ENCODE measurements at regions not wholly inside any gene's neighbourhood (a gene's known extent, or its start where the extent isn't known, plus 50 kb on each side); places are given as distances from the start of the nearest gene placed in this dataset.
"Not testable (repeated sequence)": the region's sequence is repeated elsewhere in the genome, so short reads cannot be mapped to it uniquely, and the experiment has no call there.

DNA sequence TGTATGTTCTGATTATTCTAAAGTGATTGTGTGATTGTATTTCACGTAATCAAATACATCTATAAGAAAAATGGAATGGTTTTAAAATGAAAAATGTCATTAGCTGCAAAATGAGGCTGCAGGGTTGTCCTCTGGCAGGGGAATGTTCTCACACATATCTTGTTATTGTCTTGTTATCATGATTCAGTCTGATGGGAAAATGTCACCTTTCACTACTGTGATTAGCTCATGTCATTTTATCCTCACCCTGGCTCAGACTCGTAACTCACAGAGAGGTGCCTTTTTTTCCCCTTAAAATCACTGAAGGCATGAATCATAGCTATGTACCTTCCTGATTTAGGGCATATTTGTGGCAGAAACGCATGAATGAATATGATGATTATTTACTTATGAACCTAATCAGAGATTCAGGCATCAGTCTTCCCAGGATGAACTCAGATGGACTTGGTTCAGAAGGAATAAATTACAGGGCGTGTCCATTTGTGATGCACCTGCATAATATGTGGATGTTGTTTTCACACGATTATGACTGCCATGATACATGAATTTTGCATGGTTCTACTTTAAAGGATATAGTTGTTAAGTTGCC, 1339.2 kb downstream of the AACS start:
- no peak for DNase-seq

DNA sequence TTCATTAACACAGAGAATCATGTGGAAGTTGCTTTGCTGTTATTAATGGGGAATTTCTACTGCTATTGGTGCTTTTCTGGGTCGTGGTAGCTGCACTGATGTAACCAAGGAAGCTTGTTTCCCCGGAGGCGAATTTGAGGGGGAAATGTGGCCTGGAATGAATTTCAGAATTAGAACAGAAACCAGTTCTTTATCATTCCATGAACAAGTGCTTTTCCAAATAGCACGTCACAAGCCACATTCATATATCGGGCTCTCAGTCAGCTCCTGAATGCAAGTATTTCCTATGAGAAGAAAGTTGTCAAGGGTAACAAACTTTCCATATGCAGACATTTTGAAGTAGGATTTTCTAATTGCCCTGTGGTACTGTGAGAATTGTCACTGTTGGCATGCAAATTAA, 1353.2 kb downstream of the AACS start:
- DNase-seq, result no peak

DNA sequence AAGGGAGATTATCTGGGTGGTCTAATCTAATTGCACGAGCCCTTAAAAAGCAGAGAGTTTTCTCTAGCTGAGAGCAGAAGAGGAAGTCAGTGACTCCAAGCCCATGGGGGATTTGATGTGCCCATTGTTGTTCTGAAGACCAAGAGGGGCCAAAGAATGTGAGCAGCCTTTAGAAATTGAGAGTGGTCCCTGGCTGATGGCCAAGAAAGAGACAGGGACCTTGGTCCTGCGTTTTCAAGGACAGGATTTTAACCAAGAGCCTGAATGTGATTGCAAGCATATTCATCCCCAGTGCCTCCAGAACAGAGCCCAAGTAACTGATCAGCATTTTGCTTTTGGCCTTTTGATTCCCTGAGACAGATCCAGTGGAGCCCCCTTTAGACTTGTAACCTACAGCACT, 1353.9 kb downstream of the AACS start:
- no peak for DNase-seq

DNA sequence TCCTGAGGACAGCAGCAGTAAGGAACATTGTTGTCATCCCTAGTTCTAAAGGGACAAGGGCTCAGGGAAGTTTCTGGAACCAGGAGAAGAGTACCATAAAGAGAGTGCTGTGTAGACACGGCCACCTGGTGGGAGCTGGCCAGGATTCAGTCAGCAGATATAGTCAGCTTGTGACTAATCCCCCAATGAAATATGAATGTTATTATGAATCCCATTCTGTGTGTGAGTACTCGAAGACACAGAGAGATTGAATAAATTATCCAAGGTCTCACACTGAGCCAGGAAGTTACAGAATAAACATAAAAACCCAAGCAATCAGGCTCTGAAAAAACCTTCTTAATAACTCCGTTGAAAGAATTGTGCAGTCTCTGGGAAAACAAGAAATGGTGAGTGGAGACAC, 1359.5 kb downstream of the AACS start:
- DNase-seq, result no peak

DNA sequence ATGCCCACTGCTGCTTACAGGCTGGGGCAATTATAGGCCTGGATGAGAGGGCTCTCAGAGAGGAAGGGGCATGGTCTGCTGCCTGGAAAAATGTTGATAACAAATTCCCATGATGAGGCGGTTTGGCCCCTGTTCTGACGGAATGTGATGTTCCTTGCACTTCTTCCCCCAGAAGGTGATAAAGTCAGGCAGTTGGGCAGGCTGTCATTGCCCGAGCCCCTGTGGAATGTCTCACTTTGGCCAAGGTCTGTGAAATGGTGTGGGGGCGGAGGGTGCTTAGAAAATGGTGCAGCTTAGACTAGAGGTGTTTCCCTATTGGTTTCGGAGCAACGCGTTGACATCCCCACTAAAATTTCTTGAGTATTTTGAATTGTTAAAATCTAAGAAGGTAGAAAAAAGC, 1360.0 kb downstream of the AACS start:
- no peak for DNase-seq

DNA sequence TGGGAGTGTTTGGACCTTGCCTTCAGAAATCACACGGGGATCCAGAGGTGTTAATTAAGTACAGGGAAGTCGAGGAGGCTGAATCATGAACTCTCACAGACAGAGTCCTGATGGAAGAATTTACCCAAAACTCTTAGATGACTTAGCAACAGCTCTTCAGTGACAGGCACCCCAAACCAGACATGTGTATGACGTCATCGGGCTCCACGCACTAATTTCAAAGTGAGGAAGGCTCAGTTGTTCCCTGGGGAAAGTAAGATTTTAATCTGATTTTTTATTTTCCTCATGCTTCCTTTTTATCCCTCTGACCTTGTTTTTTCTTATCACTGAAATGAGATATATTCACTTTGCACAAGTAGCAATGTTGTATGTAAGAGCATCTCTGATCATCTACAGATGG, 1363.5 kb downstream of the AACS start:
- no peak for DNase-seq

DNA sequence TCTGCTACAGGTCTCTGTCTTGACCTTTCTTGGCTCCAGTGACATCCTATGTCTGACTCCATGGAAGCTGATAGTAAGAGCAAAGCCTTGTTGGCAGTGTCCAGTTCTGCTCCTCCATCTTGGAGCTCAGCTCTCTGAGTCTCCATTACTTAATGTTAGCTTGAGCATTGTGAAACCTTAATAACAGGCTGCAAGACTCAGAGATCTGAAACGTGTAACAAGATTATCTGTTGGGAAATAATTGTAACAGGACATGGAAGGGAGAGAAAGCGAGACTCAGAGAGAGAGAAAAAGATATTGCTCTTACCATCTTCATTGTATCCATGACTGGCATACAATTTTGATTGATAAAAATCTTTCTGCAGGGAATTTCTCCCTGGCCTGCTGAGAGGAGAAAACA, 1365.7 kb downstream of the AACS start:
- DNase-seq, result no peak

DNA sequence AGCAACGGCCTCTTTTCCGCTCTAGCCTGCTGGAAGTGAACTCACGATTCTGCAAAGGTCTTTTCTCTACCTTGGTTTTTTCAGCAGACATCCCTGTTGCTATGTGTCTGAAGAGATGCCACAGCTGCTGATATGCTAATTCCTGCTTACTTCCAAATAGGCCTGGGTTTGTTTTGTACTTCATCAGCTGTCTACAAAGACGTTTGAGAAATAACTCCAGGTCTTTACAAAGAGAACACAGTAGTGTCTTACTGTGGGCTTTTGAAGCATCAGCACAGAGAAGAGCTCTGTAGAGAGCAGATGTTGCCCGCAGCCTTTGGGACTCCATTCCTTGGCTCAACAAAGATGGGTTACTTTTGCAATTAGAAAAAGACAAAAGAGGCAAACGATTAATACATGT, 1366.5 kb downstream of the AACS start:
- no peak for DNase-seq

DNA sequence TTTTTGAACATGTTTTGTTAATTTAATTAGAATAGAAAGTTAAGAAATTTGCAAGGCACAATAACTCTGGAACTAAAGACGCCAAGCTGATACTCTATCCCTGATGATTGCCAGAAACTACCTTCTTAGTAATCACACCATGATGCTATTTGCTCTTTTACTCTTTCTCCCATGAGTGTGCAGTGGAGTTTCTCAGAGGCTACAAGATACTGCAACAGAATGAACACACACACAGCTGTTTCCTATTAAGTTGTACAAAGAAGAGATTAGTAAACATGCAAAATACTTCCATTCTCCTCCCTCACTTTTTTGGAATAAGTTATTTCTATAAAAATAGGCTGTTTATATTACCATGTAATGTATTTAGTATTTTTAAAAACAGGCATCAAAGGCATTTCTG, 1367.5 kb downstream of the AACS start:
- DNase-seq, result no peak

DNA sequence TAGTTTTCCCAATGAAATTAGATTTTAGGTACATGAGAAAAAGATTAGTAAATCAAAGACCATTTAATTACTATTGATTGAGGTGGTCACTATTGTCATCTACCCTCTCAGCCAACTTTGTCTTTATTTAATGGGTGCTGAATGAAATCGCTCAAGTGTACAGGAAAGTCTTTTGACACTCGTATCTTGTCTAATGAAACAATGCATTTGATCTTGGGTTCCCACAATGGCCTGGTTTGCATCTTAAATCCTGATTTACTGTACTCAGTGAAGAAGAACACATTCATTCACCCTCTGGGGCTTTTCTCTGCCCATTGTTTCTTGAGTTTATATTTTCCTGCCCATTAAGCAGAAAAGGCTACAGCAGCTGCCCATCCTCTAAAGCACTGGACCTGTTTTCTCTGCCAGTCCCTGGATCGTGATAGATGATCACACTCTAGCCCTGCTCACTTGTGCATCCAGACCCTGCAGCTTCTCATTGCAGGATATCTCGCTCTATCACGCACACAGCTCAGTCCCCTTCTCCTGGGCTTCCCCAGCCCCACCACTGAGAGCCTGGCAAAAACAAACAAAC, 1369.3 kb downstream of the AACS start:
- no peak for DNase-seq

DNA sequence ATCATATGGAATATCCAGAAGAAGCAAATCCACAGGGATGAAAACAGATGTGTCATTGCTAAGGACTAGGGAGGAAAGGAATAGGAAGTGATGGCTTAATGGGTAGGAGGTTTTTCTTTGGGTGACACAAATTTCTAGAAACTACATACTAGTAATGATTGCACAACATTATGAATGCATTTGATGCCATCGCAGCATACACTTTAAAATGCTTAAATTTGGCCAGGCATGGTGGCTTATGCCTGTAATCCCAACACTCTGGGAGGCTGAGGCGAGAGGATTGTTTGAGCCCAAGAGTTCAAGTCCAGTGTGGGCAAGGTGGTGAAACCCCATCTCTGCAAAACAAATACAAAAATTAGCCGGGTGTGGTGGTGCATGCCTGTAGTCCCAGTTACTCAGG, 1370.8 kb downstream of the AACS start:
- no peak for DNase-seq

DNA sequence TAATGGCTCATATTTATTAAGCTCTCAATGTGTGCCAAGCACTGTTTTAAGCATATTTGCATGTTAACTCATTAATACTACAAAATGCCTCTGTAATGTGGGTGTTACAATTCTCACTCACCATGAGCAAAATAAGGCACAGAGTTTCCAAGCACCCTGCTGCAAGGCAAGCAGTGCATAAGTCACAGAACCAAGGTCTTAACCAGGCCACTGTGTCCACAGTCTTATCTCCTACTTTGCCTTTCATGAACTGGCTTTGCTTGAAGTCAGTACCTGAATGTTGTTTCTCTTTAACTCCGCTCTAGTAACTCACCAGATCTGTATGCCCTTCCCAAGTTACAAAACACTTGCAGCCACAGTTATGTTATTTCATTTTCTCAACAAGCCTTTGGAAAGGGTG, 1372.7 kb downstream of the AACS start:
- no peak for DNase-seq

DNA sequence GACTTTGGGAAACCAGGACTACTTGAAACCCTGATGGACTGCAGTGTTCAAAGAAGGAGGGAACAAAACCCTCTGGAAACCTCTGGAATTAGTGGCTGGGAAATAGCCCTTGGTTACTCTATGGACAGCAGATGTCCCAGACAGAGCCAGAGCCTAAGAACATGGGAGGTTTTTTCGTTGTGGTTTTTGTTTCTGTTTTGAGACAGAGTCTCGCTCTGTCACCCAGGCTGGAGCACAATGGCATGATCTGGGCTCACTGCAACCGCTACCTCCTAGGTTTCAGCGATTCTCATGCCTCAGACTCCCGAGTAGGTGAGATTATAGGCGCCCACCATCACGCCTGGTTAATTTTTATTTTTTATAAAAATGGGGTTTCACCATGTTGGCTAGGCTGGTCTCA, 1378.7 kb downstream of the AACS start:
- no peak for DNase-seq

DNA sequence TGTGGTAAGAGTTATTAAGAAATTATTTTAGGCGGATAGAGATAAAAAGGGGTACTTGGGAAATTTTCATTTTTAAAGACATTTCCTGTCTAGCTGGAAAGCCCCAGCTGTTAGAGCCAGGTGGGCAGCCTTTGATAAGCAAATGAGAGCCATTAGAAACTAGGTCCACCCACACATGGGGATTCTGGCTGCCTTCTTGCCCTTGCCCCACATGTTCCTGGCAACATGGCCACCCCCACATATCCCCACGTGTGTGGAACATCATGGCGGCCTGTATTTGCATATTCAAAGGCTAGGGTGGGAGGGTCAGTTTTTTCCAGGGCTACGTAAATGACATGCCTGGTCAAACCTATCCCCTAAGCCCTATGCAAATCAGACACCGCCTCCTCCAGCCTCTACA, 1382.1 kb downstream of the AACS start:
- DNase-seq, result no peak

DNA sequence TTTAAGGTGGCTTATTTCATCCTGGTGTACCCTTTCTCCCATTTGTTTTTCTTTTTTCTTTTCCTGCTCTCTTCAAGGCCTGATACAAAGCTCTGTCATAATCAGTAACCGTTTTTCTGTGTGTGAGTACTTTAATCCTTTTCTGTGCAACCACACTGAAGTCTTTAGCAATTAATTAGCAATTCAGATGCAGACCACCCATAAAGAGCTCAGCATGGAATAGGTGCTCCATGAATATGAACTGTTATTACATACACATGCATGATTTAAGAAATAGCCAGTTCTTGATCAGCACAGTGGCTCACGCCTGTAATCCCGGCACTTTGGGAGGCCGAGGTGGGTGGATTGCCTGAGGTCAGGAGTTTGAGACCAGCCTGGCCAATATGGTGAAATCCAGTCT, 1386.6 kb downstream of the AACS start:
- no peak for DNase-seq

DNA sequence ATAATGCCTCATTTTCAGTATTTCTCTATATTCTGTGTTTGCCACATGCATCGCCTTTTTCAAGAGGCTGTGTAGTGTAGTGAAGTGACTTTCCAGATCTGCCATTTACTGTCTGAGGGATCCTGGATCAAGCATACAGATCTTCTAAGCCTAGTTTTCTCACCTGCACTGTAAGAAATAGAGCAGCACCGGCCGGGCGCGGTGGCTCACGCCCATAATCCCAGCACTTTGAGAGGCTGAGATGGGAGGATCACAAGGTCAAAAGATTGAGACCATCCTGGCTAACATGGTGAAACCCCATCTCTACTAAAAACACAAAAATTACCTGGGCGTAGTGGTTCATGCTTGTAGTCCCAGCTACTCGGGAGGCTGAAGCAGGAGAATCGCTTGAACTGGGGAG, 1387.5 kb downstream of the AACS start:
- not testable (repeated sequence) for DNase-seq

DNA sequence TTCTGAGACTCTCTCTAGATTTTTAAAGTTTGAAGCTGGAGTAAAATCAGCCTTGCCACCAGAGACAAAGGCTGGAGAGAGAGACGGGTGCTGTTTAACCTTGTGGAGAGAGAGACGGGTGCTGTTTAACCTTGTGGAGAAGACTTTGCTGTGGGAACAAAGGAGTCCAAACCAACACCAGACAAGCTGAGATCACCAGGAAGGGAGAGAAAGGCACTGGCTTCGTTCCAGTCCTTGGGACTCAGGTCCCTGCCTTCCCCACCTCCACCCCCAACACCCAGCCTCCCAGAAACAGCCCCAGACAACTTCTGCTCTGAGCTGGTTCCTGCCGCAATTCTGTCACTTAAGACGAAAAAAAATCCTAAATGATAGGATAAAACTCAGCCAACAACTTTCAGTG, 1389.3 kb downstream of the AACS start:
- no peak for DNase-seq

DNA sequence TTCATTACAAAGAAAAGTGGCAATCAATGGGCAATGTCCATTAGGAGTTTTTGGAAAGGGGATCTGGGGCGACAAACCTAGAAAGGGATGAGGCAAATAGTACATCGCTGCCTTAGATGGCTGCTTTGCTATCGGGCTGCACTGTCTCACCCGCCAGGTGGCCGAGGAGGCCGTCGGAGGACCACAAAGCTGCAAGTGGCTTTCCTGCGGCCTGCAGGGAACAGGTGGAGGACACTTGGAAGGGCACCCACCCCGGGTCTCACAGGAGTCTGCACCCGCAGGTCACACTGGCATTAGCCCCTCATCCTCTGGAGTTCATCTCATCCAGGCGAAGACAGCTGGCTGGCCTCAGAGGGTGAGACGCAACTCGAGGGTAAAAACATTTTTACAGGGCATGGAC, 1392.5 kb downstream of the AACS start:
- DNase-seq, result no peak

DNA sequence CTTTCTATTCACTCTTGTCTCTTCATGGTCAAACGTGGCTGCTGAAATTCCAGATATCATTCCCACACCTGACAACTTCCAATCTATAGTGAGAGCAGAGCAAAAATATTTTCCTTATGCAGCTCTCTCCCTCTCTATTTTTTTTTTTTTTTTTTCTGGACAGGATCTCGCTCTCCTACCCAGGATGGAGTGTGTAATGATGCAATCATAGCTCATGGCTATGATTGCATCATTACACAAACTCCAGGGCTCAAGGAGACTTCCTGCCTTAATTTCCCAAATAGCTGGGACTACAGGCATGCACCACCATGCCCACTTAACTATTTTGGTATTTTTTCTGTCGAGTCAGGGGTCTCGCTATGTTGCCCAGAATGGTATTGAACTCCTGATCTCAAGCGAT, 1398.9 kb downstream of the AACS start:
- DNase-seq, result no peak

DNA sequence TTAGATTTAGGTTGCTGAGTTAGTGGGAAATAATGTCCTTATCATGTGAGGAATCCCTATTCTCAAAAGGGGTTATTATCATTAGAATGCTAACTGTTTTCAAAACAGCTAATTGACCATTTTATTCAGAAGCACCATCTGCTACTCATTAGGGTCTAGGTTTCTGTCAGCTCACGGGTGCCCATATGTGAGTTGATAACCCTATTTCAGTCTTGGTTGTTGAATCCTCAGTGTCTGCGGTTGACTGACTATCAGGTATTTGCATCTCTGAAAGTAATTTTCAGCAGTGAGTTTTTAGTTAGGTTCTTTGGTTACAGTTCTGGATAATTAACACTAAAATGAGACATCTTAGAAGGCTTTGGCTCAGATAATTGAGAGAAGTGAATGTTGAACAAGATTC, 1404.0 kb downstream of the AACS start:
- DNase-seq, result no peak

DNA sequence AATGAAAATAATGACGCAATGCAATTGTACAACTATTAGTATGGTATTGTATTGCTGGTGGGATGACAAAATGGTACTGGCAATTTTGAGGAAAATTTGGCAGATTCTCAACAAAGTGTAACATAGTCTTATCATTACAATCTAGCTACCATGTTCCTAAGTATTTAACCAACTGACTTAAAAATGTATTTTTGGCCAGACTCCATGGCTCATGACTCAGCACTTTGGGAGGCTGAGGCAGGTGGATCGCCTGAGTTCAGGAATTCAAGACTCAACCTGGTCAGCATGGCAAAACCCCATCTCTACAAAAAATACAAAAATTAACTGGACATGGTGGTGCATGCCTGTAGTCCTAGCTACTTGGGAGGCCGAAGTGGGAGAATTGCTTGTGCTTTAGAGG, 1409.5 kb downstream of the AACS start:
- DNase-seq, result no peak

DNA sequence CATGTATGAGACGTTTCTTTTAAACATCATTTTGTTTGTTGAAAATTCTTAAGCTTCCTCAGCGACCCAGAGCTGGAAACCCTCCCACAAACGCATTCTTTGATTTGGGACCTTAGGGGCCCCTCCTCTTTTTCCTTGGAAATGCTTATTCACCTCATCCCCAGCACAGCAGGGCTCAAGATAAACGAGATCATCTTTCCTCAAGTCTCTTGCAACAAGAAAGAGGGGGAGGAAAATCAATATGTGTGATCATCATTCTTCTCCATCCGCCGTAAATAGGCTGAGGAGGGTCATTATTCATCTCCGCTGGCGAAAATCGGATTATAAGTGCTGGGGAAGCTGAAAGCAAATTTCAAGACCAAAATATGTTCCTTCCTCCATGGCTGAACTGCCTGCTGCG, 1415.2 kb downstream of the AACS start:
- DNase-seq, result no peak

DNA sequence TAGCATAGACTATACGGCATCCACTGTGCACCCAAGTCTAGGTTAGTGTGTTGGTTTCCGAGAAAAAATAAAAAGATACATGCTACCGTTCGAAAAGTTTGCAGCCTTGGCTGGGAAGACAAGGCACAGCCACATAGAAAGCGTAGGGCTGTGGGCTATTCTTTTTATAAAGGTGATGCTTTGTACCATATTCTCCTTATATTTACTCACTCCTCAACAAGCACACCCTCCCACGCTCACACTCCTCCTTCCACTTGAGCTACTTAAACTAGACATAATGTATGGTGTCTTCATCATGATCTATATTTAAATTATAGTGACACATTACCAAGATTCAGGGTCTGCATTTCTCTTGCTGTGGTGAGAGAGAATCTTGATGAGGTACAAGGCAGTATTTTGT, 1416.5 kb downstream of the AACS start:
- DNase-seq, result no peak

DNA sequence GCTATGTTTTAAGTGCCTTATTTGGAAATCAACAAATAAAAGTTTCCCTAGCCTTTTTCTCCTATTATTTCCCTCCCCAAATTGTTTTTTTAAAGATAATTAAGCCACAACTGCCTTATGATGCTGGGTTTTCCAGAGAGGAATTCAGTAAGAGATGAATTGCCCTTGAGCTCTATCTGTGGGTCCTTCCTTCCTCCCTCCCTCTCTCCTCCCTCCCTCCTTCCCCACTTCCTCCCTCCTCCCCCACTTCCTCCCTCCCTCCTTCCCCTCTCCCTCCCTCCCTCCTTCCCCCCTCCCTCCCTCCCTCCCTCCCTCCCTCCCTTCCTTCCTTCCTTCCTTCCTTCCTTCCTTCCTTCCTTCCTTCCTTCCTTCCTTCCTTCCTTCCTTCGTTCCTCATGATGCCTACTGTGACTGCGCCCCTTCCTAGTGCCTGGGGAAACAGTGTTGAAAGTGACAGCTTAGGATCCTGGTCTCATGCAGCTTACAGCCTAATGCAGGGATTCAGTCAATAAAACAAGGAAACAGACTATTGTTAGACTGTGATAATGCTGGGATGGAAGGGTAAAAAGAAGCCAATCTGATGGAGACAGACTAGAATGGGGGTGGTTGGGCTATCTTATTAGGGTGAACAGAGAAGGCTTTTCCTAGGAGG, 1417.1 kb downstream of the AACS start:
- no peak for DNase-seq

All from activated CD8-positive, alpha-beta memory T cell treated with anti-CD3 and anti-CD28 coated beads, Interleukin-2, amount 50 U/mL, for 48 hours (primary cell).